ENCODE measurements at regions not wholly inside any gene's neighbourhood (a gene's known extent, or its start where the extent isn't known, plus 50 kb on each side); places are given as distances from the start of the nearest gene placed in this dataset.

DNA sequence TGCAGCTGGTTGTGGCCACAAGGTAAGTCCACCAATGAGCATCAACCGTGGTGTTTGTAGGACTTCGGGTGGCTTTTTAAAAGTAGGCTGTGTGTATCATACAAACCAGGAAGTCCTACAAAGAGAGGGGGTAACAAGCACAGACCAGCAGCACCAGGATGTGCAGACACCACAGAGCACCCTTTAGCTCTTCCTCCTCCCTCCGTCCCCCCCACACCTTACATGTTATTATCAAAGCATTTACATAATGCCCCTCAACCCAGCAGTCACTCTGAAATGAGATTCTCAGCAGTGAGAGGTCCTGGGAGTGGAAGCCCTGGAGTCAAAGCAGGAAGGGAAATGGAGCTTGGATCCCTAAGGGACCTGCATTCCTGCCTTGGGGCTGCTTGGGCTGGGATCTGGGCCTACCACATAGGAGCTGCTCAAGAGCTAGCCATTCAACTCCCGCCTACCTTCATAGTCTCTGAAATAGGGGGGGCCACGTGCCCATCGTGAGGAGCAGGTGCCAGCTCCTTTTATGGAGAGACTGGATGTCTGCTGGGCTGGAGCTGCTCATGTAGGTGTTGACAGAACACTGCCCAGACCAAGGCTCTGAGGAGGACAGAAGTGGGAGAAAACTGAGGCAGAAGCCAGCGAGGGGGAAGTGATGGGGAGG lies 90.6 kb downstream of the PSMB1 start:
- Histone ChIP-seq H3K36me3 (ENCODE audit: control insufficient read depth, insufficient read depth, low read length) (no peaks in the 10 kb centered on the region), H3K4me3 (ENCODE audit: low read length) (no peak overlapping the region), H3K4me1 (ENCODE audit: control insufficient read depth, insufficient read depth, low read length) (no peaks in the 10 kb centered on the region), H3K27me3 (ENCODE audit: control insufficient read depth, insufficient read depth, low read length) (peaks cover 10% of the 10 kb centered on the region), H3K27ac (ENCODE audit: low read length) (no peak overlapping the region), H3K9me3 (ENCODE audit: control insufficient read depth, low read depth, low read length) (no peaks in the 10 kb centered on the region)
- WGBS (ENCODE audit: insufficient coverage, low lambda C conversion rate) = no CpG with 5 or more reads among the region's 7 CpGs
- no peak for DNase-seq

DNA sequence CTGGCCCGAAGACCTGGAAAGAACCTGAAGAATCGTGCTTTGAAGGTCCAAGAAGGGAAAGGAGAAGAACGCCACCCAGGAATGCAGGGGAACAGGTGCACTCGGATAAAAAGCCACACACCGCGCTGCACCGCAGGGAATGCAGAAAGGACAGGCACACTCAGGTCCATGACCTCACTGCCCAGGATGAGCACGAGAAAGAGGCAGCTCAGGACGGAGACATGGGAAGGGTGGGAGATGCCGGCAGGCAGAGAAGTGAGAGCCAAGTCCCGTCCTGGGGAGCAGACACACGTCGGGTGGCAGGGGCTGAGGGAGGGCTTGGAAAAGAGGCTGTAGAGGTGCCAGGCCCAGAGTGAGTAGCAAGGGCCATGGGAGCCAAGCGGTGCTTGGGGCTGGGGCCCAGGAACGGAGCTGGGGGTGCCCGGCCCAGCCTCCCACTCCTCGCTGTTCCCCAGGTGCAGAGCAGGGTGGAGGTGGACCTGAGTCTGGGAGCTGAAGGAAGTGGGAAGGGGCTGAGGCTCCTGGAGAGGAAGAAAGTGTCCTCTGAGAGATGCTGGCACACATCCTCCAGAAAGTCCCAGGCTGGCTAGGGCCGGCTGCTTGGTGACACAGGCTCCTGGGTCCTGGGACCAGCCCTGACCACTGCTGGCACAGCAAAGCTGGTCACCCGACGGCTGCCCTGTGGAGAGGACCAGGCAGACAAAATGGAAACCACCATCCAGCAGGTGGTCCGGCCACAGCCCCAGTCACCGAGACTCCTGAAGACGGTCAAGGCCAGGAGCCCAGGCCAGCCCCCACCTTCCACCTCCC lies 91.3 kb downstream of the PSMB1 start:
- WGBS (ENCODE audit: insufficient coverage, low lambda C conversion rate) = 60% methylated on average over 1 of the region's 23 CpGs
- H3K36me3 ChIP-seq (ENCODE audit: control insufficient read depth, insufficient read depth, low read length) = no peaks in the 10 kb centered on the region
- peaks cover 10% of the 10 kb centered on the region for H3K27me3 ChIP-seq (ENCODE audit: control insufficient read depth, insufficient read depth, low read length)
- H3K4me3 ChIP-seq (ENCODE audit: low read length) = no peak overlapping the region
- DNase-seq = no peak
- H3K27ac ChIP-seq (ENCODE audit: low read length) = no peak overlapping the region
- no peaks in the 10 kb centered on the region for H3K9me3 ChIP-seq (ENCODE audit: control insufficient read depth, low read depth, low read length)
- H3K4me1 ChIP-seq (ENCODE audit: control insufficient read depth, insufficient read depth, low read length) = no peaks in the 10 kb centered on the region

DNA sequence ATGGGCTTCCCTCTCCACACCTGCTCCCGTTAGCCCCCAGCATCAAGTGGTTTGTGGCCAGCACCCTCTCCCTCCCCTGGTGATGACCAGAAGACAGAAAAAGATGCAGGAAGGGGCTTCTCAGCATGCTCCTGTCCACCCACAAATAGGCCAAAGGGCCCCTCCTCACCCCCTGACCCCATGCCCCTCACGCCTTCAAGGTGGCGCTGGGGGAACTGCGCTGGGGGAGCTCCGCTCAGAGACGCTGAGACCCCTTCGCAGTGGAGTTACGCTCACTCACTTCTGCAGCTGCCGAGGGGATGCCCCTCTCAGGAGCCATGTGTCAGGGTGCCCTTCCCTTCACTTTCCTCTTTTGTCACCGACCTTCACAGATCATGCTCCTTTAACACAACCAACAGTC lies 92.0 kb downstream of the PSMB1 start:
- Histone ChIP-seq H3K4me3 (ENCODE audit: low read length) (no peak overlapping the region), H3K9me3 (ENCODE audit: control insufficient read depth, low read depth, low read length) (no peaks in the 10 kb centered on the region), H3K27ac (ENCODE audit: low read length) (no peak overlapping the region), H3K36me3 (ENCODE audit: control insufficient read depth, insufficient read depth, low read length) (no peaks in the 10 kb centered on the region), H3K4me1 (ENCODE audit: control insufficient read depth, insufficient read depth, low read length) (no peaks in the 10 kb centered on the region), H3K27me3 (ENCODE audit: control insufficient read depth, insufficient read depth, low read length) (peaks cover 10% of the 10 kb centered on the region)
- DNase-seq = no peak
- no CpG with 5 or more reads among the region's 10 CpGs for WGBS (ENCODE audit: insufficient coverage, low lambda C conversion rate)

DNA sequence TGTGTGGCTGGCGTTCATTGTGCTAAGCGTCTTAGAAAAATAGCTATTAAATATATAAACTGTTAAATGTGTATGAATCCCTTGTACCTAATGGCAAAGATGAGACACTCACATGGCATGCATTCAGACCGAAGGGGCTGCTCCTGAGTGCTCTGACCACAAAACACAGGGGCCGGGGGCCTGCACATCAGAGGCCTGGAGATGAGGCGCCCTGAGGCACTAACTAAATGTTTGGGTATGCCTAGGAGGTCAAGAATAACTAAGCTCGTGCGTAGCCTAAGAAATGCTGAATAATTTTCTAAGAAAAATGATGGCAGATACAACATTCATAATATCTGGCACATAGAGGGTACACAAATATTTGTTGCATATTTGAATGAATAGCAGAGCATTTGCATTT lies 92.5 kb downstream of the PSMB1 start:
- no peaks in the 10 kb centered on the region for H3K4me1 ChIP-seq (ENCODE audit: control insufficient read depth, insufficient read depth, low read length)
- no peaks in the 10 kb centered on the region for H3K9me3 ChIP-seq (ENCODE audit: control insufficient read depth, low read depth, low read length)
- no peak overlapping the region for H3K4me3 ChIP-seq (ENCODE audit: low read length)
- no peaks in the 10 kb centered on the region for H3K36me3 ChIP-seq (ENCODE audit: control insufficient read depth, insufficient read depth, low read length)
- DNase-seq = no peak
- H3K27ac ChIP-seq (ENCODE audit: low read length) = no peak overlapping the region
- WGBS (ENCODE audit: insufficient coverage, low lambda C conversion rate) = 100% methylated on average over 2 of the region's 7 CpGs
- H3K27me3 ChIP-seq (ENCODE audit: control insufficient read depth, insufficient read depth, low read length) = peaks cover 10% of the 10 kb centered on the region

DNA sequence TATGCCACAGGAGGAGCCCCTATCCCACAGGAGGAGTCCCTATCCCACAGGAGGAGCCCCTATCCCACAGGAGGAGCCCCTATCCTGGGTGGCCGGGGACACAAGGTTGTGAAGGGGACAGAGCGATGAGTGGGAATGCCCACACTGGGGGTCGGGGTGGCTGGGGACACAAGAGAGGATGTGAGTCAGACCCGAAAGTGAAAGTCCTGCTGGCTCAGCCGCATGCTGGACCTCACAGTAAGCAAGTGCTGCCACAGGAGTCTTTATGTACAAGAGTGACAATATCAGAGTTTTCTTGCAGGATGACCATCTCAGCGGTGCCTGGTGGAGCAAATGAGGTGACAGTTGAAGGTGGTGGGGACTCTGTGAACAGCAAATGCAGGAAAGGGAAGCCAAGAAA lies 93.7 kb downstream of the PSMB1 start:
- DNase-seq = peak in 1 of 2 donors; percentile 19
- no peak overlapping the region for H3K4me3 ChIP-seq (ENCODE audit: low read length)
- no CpG with 5 or more reads among the region's 6 CpGs for WGBS (ENCODE audit: insufficient coverage, low lambda C conversion rate)

DNA sequence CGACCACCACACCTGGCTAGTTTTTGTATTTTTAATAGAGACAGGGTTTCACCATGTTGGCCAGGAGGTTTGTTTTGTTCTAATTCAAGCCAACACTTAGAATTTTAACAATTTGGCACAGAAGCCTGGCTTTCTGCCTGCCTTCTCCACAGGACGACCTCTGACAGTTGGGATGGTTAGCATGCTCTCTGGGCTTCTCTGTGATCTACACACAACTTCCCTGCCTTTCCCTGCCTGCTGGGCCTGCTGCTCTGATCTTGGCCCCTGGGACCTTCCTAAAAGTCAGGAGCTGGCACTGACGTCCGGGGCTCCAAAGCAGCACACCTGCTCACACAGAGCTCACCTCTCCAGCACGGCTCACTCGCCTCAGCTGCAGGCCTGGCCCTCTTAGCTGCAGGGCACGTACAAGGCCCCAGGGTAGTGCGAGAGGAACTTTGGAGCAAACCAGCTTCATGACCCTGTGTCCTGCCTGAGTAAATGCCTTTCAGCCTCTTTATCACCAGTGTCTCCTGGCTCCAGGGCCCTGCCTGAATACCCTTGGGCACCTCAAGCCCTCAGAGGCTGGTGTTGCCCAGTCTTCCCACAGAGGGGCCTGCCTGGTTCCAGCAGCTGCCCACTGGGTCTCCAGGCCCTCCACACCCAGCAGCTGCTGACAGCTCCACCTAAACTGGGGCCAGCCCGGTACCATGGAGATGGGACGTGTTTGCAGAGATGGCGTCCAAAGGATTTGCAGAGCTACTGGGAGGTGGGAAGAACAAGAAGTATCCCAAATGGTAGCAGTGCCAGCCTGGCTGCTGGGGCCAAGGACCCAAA lies 96.0 kb downstream of the PSMB1 start:
- no peak overlapping the region for H3K4me3 ChIP-seq (ENCODE audit: low read length)

More for the DNA sequence above, 93.7 kb downstream of the PSMB1 start:
- Histone ChIP-seq H3K27me3 (ENCODE audit: control insufficient read depth, insufficient read depth, low read length) (peaks cover 10% of the 10 kb centered on the region), H3K27ac (ENCODE audit: low read length) (no peak overlapping the region), H3K9me3 (ENCODE audit: control insufficient read depth, low read depth, low read length) (no peaks in the 10 kb centered on the region), H3K4me1 (ENCODE audit: control insufficient read depth, insufficient read depth, low read length) (no peaks in the 10 kb centered on the region), H3K36me3 (ENCODE audit: control insufficient read depth, insufficient read depth, low read length) (no peaks in the 10 kb centered on the region)

More for the DNA sequence above, 96.0 kb downstream of the PSMB1 start:
- no peak for DNase-seq
- Histone ChIP-seq H3K27ac (ENCODE audit: low read length) (no peak overlapping the region), H3K27me3 (ENCODE audit: control insufficient read depth, insufficient read depth, low read length) (peaks cover 13% of the 10 kb centered on the region), H3K36me3 (ENCODE audit: control insufficient read depth, insufficient read depth, low read length) (no peaks in the 10 kb centered on the region), H3K4me1 (ENCODE audit: control insufficient read depth, insufficient read depth, low read length) (no peaks in the 10 kb centered on the region), H3K9me3 (ENCODE audit: control insufficient read depth, low read depth, low read length) (peaks cover 5% of the 10 kb centered on the region)
- no CpG with 5 or more reads among the region's 11 CpGs for WGBS (ENCODE audit: insufficient coverage, low lambda C conversion rate)
